Heart left ventricle (tissue), 13 donors: ENCODE measurements at regions not wholly inside any gene's neighbourhood (a gene's known extent, or its start where the extent isn't known, plus 50 kb on each side); places are given as distances from the start of the nearest gene placed in this dataset.

ENCODE experiments used
- CTCF ChIP-seq, 12 donors: fragments of 200-600 bp; sonication (generic) in 4 of 12; IDR thresholded peaks; one replicate each; pipeline versions ENCODE4 v1.5.0 to v1.8.0; 2018 to 2022; ENCODE audit warnings: antibody characterized with exemption in 12 of 12, mild to moderate bottlenecking in 5 of 12
- POLR2A ChIP-seq, 2 donors: fragments of 450-650 bp; IDR thresholded peaks; one replicate each; pipeline ENCODE4 v1.6.1; 2017; ENCODE audit warnings: antibody characterized with exemption in 2 of 2, mild to moderate bottlenecking in 2 of 2, moderate library complexity in 2 of 2
- donor health status: ischemic (EF 13 %, LVEDD 7.1; RV severe dilation, severe dysfunction).
- donor health status: DM: no; HTN: yes; CAD: no.
- donor health status: DM: no; HTN: no; CAD: no.
- donor health status: ischemic (EF 25% LVEDD 6.9; RV normal size, moderate dysfunction).
- donor health status: ischemic (EF 25% LVEDD 5.7; RV mildly dilated, moderate dysfunction).
- donor health status: ischemic (EF 35%, LVEDD 5.7; RV mildly dilated, moderate dysfunction).
- donor health status: nonischemic (EF 11% LVEDD 7.7; RV severe dilation, severe dysfunction).
- donor health status: DM: yes; HTN: yes; CAD: no.
- donor health status: PGD.
- donor health status: ischemic (EF 29% LVEDD 5.4; RV normal size, mild dysfunction).
- donor health status: nonischemic (EF 23%, LVEDD 6.1; RV moderate dilation, normal function).

GRCh38 chr10:78732381-78732780, 336.4 kb upstream of the ZMIZ1 start:
- TF ChIP-seq CTCF (IDR thresholded peaks at IDR 0.05) (no peak), POLR2A (IDR thresholded peaks at IDR 0.05) (no peak)
